DND-41 (cell line): ENCODE measurements at regions not wholly inside any gene's neighbourhood (a gene's known extent, or its start where the extent isn't known, plus 50 kb on each side); places are given as distances from the start of the nearest gene placed in this dataset.

Source experiments
- CTCF ChIP-seq: IDR thresholded peaks from 2 replicates; pipeline ENCODE4 v1.5.1; 2012; ENCODE audit warnings: borderline replicate concordance, low read length, moderate library complexity, mild to moderate bottlenecking; ENCODE audit not compliant: poor library complexity, severe bottlenecking; ENCODE audit errors: extremely low read depth
- EZH2 ChIP-seq: IDR thresholded peaks from 3 replicates; pipeline ENCODE4 v1.6.1; 2012; ENCODE audit warnings: borderline replicate concordance, low read depth, mild to moderate bottlenecking, moderate library complexity, low read length, inconsistent platforms; ENCODE audit not compliant: severe bottlenecking

- TF ChIP-seq CTCF (no peak), EZH2 (no peak)
These were observed 273.7 kb downstream of the SOX9 start for GRCh38 chr17:72394531-72394930.
